ENCODE measurements at regions not wholly inside any gene's neighbourhood (a gene's known extent, or its start where the extent isn't known, plus 50 kb on each side); places are given as distances from the start of the nearest gene placed in this dataset.

DNA sequence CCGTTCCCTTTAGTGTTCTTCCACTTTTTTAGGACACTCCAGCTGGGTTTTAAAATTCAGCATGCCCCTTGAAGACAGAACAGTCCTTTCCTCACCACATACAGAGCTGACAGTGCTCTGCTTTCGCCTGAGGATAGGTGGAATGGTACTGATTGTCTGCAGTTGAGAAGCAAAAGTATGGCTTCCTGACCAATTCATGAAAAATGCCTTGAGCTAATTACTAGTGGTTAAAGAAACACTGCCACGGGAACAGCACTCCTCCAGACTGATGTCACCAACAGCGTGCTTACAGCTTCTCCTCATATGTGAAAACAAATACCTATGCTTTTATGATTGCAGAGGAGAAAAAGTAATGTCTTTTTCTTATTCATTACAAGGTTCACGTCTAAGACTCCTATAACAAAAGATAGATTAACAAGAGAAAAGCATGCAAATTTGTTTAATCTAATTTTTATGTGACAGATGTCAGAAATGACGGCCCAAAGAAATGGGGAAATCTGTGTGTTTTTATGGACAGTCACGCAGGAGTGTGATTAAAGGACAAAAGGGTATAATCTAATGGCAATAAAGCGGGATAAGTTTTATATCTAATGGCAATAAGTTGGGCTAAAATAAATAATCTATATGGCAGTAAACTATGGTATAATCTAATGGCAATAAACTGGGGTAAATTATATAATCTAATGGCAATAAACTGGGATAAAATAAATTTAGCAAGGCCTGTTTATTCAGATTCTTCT is 123.4 kb upstream of the ARHGAP42 start:
- H3K27ac Mint-ChIP-seq (ENCODE audit: unreplicated experiment) = no peak overlapping the region

GRCh38 chr11:100573911-100574513 is 113.1 kb upstream of the ARHGAP42 start:
- CTCF ChIA-PET = interaction anchor here (0.6 kb wide), 1 partner anchor 223 kb away, joined by 3 read pairs; no protein-coding TSS in a partner anchor
- H3K36me3 Mint-ChIP-seq (ENCODE audit: insufficient read depth, unreplicated experiment) = no peaks in the 10 kb centered on the region

More for the DNA sequence above, 123.4 kb upstream of the ARHGAP42 start:
- CTCF ChIA-PET = interaction anchor here (0.7 kb wide), 1 partner anchor 786 kb away, joined by 3 read pairs; no protein-coding TSS in a partner anchor
- intact Hi-C loops (cut with micrococcal nuclease; ENCODE audit: unreplicated experiment) = no loop called here
- no peaks in the 10 kb centered on the region for H3K36me3 Mint-ChIP-seq (ENCODE audit: insufficient read depth, unreplicated experiment)
- no peak for DNase-seq
- no peak for TF ChIP-seq CTCF (IDR thresholded peaks at IDR 0.05; ENCODE audit: unreplicated experiment)
- no peaks in the 10 kb centered on the region for H3K27me3 Mint-ChIP-seq (ENCODE audit: unreplicated experiment)
- H3K9me3 Mint-ChIP-seq (ENCODE audit: low read depth, unreplicated experiment) = peaks cover 2% of the 10 kb centered on the region
- H3K4me3 Mint-ChIP-seq (ENCODE audit: low read depth, unreplicated experiment) = no peak overlapping the region
- no TSS peak for BruUV-seq (replicated peaks)
- H3K4me1 Mint-ChIP-seq (ENCODE audit: low read depth, unreplicated experiment) = peaks cover 21% of the 10 kb centered on the region

DNA sequence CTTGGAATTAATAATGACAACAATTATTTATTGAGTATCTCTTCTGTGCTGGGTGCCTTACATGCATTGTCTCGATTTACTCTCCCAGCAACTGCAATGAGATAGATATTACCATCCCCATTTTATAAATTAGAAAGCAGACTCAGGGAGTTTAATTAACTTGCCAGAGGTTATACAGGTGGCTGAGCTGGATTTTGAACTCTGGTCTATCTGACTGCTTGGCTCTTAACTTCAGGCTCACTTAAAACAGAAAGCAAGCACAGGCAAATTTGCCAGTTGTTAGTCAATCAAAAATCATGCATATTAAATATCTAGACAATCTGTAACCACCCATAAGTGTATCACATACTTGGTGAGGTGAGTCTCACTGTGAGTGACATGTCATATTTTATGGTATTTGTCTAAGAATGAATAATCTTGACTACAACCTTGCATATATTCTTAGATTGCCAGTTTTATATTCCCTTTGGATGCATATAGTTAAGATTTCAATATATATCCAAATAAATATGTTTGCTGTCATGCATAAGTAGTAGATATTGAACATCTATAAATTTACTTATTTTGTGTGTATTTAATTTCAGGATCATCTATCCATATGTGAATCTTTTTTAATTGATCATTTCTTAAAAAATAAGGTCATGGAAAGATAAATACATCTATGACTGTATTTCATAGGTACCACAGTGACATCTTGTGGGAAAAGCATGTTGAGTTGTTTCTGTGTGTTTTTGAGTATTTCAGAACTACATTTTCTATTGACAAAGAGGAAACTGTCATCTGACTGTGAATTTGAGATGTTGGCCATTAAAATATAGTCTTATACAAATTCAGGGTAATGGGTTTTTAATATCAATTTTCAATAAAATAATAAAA is 112.0 kb upstream of the ARHGAP42 start:
- peak; percentile 17 for TF ChIP-seq CTCF (IDR thresholded peaks at IDR 0.05; ENCODE audit: unreplicated experiment)
- no peak for DNase-seq
- no TSS peak for BruUV-seq (replicated peaks)
- intact Hi-C loops (cut with micrococcal nuclease; ENCODE audit: unreplicated experiment) = loop anchor here (10.0 kb wide), 1 partner anchor 830 kb away; no protein-coding TSS in a partner anchor
- Mint-ChIP-seq H3K27ac (ENCODE audit: unreplicated experiment) (no peak overlapping the region), H3K36me3 (ENCODE audit: insufficient read depth, unreplicated experiment) (no peaks in the 10 kb centered on the region), H3K27me3 (ENCODE audit: unreplicated experiment) (no peaks in the 10 kb centered on the region), H3K4me3 (ENCODE audit: low read depth, unreplicated experiment) (no peak overlapping the region), H3K9me3 (ENCODE audit: low read depth, unreplicated experiment) (no peaks in the 10 kb centered on the region), H3K4me1 (ENCODE audit: low read depth, unreplicated experiment) (no peaks in the 10 kb centered on the region)
- CTCF ChIA-PET = no interaction called here

More at GRCh38 chr11:100573911-100574513, 113.1 kb upstream of the ARHGAP42 start:
- no TSS peak for BruUV-seq (replicated peaks)
- Mint-ChIP-seq H3K4me3 (ENCODE audit: low read depth, unreplicated experiment) (no peak overlapping the region), H3K9me3 (ENCODE audit: low read depth, unreplicated experiment) (no peaks in the 10 kb centered on the region), H3K27me3 (ENCODE audit: unreplicated experiment) (no peaks in the 10 kb centered on the region), H3K27ac (ENCODE audit: unreplicated experiment) (no peak overlapping the region), H3K4me1 (ENCODE audit: low read depth, unreplicated experiment) (no peaks in the 10 kb centered on the region)
- TF ChIP-seq CTCF (IDR thresholded peaks at IDR 0.05; ENCODE audit: unreplicated experiment) = no peak
- DNase-seq = no peak
- intact Hi-C loops (cut with micrococcal nuclease; ENCODE audit: unreplicated experiment) = loop anchor here (10.0 kb wide), 1 partner anchor 829 kb away; no protein-coding TSS in a partner anchor
